Cardiac muscle cell (in vitro differentiated cells and primary cell): ENCODE measurements at regions not wholly inside any gene's neighbourhood (a gene's known extent, or its start where the extent isn't known, plus 50 kb on each side); places are given as distances from the start of the nearest gene placed in this dataset.
"Not testable (repeated sequence)": the region's sequence is repeated elsewhere in the genome, so short reads cannot be mapped to it uniquely, and the experiment has no call there.

Source experiments
- DNase-seq, 2 donors: peaks; one replicate each; pipeline versions ENCODE4 v3.0.0 to v3.0.0-alpha.2; 2010 to 2017; ENCODE audit warnings: low read depth in 1 of 2, low spot score in 1 of 2
- H3K27ac ChIP-seq: fragments of 200-600 bp; sonication (generic); 2 replicates; pipeline ENCODE4 v1.5.1; 2016
- H3K27me3 ChIP-seq: fragments of 200-600 bp; sonication (generic); 2 replicates; pipeline ENCODE4 v1.6.0; 2016; ENCODE audit warnings: control low read depth
- H3K36me3 ChIP-seq: fragments of 200-600 bp; sonication (generic); 2 replicates; pipeline ENCODE4 v1.5.1; 2016; ENCODE audit warnings: control low read depth
- H3K4me1 ChIP-seq: fragments of 200-600 bp; sonication (generic); 2 replicates; pipeline ENCODE4 v1.8.1; 2017; ENCODE audit warnings: low read depth, mild to moderate bottlenecking, mixed run types
- H3K4me3 ChIP-seq: fragments of 200-600 bp; sonication (generic); 2 replicates; pipeline ENCODE4 v1.5.1; 2016; ENCODE audit warnings: mild to moderate bottlenecking
- H3K9me3 ChIP-seq: fragments of 200-600 bp; sonication (generic); 2 replicates; pipeline ENCODE4 v1.5.1; 2017; ENCODE audit warnings: low read depth, mild to moderate bottlenecking, control low read depth
- CTCF ChIP-seq: IDR thresholded peaks from 2 replicates; pipeline ENCODE4 v1.5.1; 2012; ENCODE audit warnings: low read depth, mild to moderate bottlenecking, low read length

GRCh38 chr2:78245394-78246135, 723.4 kb upstream of the LRRTM4 start:
- H3K4me1 ChIP-seq = no peaks in the 10 kb centered on the region
- no peak for DNase-seq
- H3K4me3 ChIP-seq = no peak overlapping the region
- no peaks in the 10 kb centered on the region for H3K9me3 ChIP-seq
- H3K27me3 ChIP-seq = no peaks in the 10 kb centered on the region
- TF ChIP-seq CTCF = no peak
- H3K27ac ChIP-seq = no peak overlapping the region
- H3K36me3 ChIP-seq = no peaks in the 10 kb centered on the region

- Histone ChIP-seq H3K4me3 (no peak overlapping the region), H3K27me3 (no peaks in the 10 kb centered on the region), H3K4me1 (no peaks in the 10 kb centered on the region), H3K36me3 (no peaks in the 10 kb centered on the region), H3K27ac (no peak overlapping the region), H3K9me3 (no peaks in the 10 kb centered on the region)
- DNase-seq = no peak
- no peak for TF ChIP-seq CTCF
Measured at GRCh38 chr2:78251708-78252107, 729.5 kb upstream of the LRRTM4 start.

- no peaks in the 10 kb centered on the region for H3K27me3 ChIP-seq
- H3K4me3 ChIP-seq = no peak overlapping the region
- H3K36me3 ChIP-seq = no peaks in the 10 kb centered on the region
- TF ChIP-seq CTCF = no peak
- no peaks in the 10 kb centered on the region for H3K4me1 ChIP-seq
- no peaks in the 10 kb centered on the region for H3K9me3 ChIP-seq
- H3K27ac ChIP-seq = no peak overlapping the region
- no peak for DNase-seq
Measured at GRCh38 chr2:78260861-78261260, 738.7 kb upstream of the LRRTM4 start.

- Histone ChIP-seq H3K4me3 (no peak overlapping the region), H3K9me3 (no peaks in the 10 kb centered on the region), H3K27me3 (no peaks in the 10 kb centered on the region), H3K4me1 (no peaks in the 10 kb centered on the region), H3K36me3 (no peaks in the 10 kb centered on the region), H3K27ac (no peak overlapping the region)
- DNase-seq = no peak
- no peak for TF ChIP-seq CTCF
Measured at GRCh38 chr2:78261454-78261853, 739.3 kb upstream of the LRRTM4 start.

DNA sequence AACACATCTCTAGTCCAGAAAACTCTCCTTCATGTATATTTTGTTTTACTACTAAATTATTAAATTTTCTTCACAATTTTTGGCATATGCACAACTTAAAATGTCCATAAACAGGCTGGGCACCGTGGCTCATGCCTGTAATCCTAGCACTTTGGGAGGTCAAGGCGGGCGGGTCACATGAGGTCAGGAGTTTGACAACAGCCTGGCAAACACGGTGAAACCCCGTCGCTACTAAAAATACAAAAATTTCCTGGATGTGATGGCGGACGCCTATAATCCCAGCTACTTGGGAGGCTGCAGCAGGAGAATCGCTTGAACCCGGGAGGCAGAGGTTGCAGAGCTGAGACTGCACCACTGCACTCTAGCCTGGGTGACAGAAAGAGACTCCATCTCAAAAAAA, 739.9 kb upstream of the LRRTM4 start:
- not testable (repeated sequence) for H3K4me3 ChIP-seq, DNase-seq, H3K36me3 ChIP-seq, H3K4me1 ChIP-seq, H3K27ac ChIP-seq, H3K9me3 ChIP-seq, H3K27me3 ChIP-seq

- no peaks in the 10 kb centered on the region for H3K36me3 ChIP-seq
- no peak for DNase-seq
- H3K4me1 ChIP-seq = no peaks in the 10 kb centered on the region
- TF ChIP-seq CTCF = no peak
- H3K9me3 ChIP-seq = no peaks in the 10 kb centered on the region
- no peak overlapping the region for H3K4me3 ChIP-seq
- H3K27me3 ChIP-seq = no peaks in the 10 kb centered on the region
- H3K27ac ChIP-seq = no peak overlapping the region
Measured at GRCh38 chr2:78262713-78263375, 740.7 kb upstream of the LRRTM4 start.
